Activated CD4-positive, alpha-beta T cell treated with anti-CD3 and anti-CD28 coated beads, Interleukin-2, amount 10 ng/mL, durations not matched to agents 7 days and 5 days (primary cell): ENCODE measurements at regions not wholly inside any gene's neighbourhood (a gene's known extent, or its start where the extent isn't known, plus 50 kb on each side); places are given as distances from the start of the nearest gene placed in this dataset.
"Not testable (repeated sequence)": the region's sequence is repeated elsewhere in the genome, so short reads cannot be mapped to it uniquely, and the experiment has no call there.

Experiments used
- CTCF ChIA-PET: fragments of 350-600 bp; sonication (Branson Sonifier 250); formaldehyde crosslinking; loops from one replicate; lab custom pipeline; 2021; ENCODE audit warnings: antibody characterized with exemption; lab: Charles Lee
- POLR2A ChIA-PET: fragments of 350-600 bp; sonication (Branson Sonifier 250); formaldehyde crosslinking; loops from one replicate; lab custom pipeline; 2021; ENCODE audit warnings: antibody characterized with exemption; lab: Charles Lee
- DNase-seq: peaks from one replicate; pipeline ENCODE4 v3.0.0-alpha.2; 2020
- H3K27ac Mint-ChIP-seq: one replicate; pipeline ENCODE4 v1.8.0; 2021; ENCODE audit warnings: mild to moderate bottlenecking, moderate library complexity, mixed read lengths
- H3K27me3 Mint-ChIP-seq: one replicate; pipeline ENCODE4 v1.8.0; 2021; ENCODE audit warnings: mixed read lengths
- H3K36me3 Mint-ChIP-seq: one replicate; pipeline ENCODE4 v1.8.0; 2021; ENCODE audit warnings: low read depth, mixed read lengths
- H3K4me1 Mint-ChIP-seq: one replicate; pipeline ENCODE4 v1.8.0; 2021; ENCODE audit warnings: mixed read lengths
- H3K4me3 Mint-ChIP-seq: one replicate; pipeline ENCODE4 v1.8.0; 2021; ENCODE audit warnings: mild to moderate bottlenecking, moderate library complexity, mixed read lengths
- H3K9me3 Mint-ChIP-seq: one replicate; pipeline ENCODE4 v1.8.0; 2021; ENCODE audit warnings: mixed read lengths

DNA sequence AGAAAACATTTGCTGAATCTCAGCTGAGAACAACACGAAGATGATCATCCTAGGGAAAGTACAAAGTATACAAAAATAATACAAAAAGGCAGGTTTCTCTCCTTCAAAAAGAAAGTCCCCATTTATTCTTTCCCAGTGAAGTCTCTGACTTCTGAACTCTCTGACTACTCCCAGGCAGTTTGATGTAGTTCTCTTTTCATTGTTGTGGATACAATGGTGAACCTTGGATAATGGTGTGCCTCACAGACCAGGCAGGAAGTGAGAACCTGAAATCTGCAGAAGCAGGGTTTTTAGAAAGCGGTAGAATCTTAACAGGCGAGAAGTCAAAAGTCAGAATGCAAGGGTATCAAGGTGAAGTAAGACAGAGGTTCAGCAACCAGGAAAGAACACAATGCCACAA is 150.8 kb upstream of the NRP1 start:
- Mint-ChIP-seq H3K4me3 (no peak overlapping the region), H3K27me3 (peaks cover 2% of the 10 kb centered on the region), H3K27ac (no peak overlapping the region), H3K36me3 (no peaks in the 10 kb centered on the region), H3K4me1 (peaks cover 8% of the 10 kb centered on the region), H3K9me3 (no peaks in the 10 kb centered on the region)
- no peak for DNase-seq
- ChIA-PET CTCF (interaction anchor here (0.6 kb wide), 1 partner anchor 151 kb away, joined by 3 read pairs; the partner anchor contains the start of gene NRP1), POLR2A (no interaction called here)

DNA sequence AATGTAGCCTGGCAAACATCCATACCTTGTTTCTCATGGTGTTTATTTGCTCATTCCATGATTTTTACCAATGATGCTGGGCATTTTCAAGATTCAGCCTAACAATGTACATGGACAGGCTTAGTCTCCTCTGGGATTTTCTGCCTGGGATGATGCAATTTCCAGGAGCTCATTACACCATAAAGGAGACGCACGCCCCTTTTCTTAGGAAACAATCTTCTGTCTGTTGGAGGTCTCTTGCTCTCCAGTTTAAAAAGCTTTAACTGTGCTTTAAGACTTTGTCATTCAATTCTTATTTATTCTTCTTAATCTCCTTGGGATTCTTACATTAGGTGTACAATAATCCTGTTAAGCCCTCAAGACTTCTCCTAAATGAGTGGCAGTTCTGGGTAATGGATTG is 150.3 kb upstream of the NRP1 start:
- CTCF ChIA-PET = no interaction called here
- Mint-ChIP-seq H3K27me3 (peaks cover 2% of the 10 kb centered on the region), H3K4me3 (no peak overlapping the region)

DNA sequence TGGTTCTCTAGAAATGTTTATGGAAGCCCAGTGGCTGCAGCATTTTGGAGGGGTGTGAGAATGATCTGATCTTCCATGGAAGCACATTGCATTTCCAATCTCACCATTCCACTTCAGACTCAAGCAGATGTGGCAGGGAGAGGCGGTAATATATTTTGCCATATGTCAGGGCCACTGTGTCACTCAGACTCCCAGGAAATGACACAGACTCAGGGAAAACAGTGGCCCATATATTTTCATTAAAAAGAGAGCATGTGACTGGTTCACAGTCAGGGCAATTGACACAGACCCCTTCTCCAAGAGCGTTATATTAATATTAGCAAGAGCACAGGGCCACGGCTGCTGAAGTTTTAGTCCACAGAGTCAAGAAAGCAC is 149.3 kb upstream of the NRP1 start:
- POLR2A ChIA-PET = no interaction called here
- no peak for DNase-seq
- H3K27ac Mint-ChIP-seq = no peak overlapping the region
- peaks cover 8% of the 10 kb centered on the region for H3K4me1 Mint-ChIP-seq
- no peaks in the 10 kb centered on the region for H3K9me3 Mint-ChIP-seq
- no peaks in the 10 kb centered on the region for H3K36me3 Mint-ChIP-seq
- CTCF ChIA-PET = no interaction called here
- H3K4me3 Mint-ChIP-seq = no peak overlapping the region
- peaks cover 2% of the 10 kb centered on the region for H3K27me3 Mint-ChIP-seq

More for the DNA sequence above, 150.3 kb upstream of the NRP1 start:
- peaks cover 8% of the 10 kb centered on the region for H3K4me1 Mint-ChIP-seq
- H3K27ac Mint-ChIP-seq = no peak overlapping the region
- no peaks in the 10 kb centered on the region for H3K9me3 Mint-ChIP-seq
- POLR2A ChIA-PET = no interaction called here
- no peak for DNase-seq
- no peaks in the 10 kb centered on the region for H3K36me3 Mint-ChIP-seq

DNA sequence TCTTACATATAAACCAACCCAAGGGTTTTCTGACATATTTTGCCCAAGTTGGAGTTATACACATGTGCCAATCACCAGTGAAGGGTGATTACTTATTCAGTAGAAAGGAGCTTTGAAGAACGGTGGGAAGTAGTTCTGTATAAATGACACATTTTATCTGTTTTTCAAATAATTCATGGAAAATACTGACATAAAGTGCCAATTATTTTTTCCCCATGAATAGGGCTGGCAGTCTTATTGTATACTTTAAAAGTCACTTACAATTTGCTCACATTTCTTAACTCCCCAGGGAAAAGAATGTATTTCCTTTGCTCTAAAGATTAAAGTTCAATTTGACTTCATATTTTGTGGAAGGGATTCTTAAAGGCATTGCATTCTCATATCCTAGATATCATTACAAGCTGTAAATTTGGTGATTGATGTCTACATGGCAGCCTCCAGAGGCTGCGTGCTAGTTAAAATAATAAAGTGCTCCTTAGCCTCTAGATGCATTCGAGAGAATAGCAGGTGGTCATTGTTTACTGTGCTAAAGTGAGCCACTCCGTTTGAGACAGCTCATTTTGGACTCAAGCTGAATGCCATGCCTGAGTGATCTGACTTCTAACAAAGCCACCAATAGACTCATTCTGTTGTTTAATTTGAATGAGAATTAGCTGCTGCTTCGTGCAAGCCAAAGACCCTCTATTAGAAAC is 148.8 kb upstream of the NRP1 start:
- Mint-ChIP-seq H3K27ac (no peak overlapping the region), H3K4me1 (peaks cover 8% of the 10 kb centered on the region), H3K27me3 (peaks cover 2% of the 10 kb centered on the region), H3K36me3 (no peaks in the 10 kb centered on the region), H3K9me3 (no peaks in the 10 kb centered on the region), H3K4me3 (no peak overlapping the region)
- ChIA-PET CTCF (interaction anchor here (0.5 kb wide), 1 partner anchor 227 kb away, joined by 3 read pairs; no protein-coding TSS in a partner anchor), POLR2A (no interaction called here)
- DNase-seq = no peak

DNA sequence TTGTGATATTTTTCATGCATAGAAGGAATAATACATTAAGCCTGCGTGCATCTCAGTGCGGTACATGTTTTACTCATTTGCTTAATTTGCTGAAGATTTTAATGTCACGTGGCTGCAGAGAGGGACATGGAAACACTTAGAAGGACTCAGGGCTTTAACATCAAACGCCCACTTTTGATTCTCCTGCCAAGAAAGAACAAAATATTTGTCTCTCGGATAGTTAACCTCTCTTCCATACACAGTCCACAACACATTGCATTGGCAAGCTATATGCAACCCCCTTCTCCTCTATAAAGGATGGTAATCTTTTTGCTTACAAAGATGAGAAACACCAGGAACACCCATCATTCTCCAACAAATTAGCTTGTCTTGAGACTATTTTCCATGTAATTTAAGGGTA is 148.0 kb upstream of the NRP1 start:
- H3K36me3 Mint-ChIP-seq = no peaks in the 10 kb centered on the region
- no peak overlapping the region for H3K4me3 Mint-ChIP-seq
- ChIA-PET CTCF (no interaction called here), POLR2A (no interaction called here)
- peaks cover 8% of the 10 kb centered on the region for H3K4me1 Mint-ChIP-seq
- no peaks in the 10 kb centered on the region for H3K9me3 Mint-ChIP-seq
- H3K27ac Mint-ChIP-seq = no peak overlapping the region
- DNase-seq = no peak
- peaks cover 2% of the 10 kb centered on the region for H3K27me3 Mint-ChIP-seq

DNA sequence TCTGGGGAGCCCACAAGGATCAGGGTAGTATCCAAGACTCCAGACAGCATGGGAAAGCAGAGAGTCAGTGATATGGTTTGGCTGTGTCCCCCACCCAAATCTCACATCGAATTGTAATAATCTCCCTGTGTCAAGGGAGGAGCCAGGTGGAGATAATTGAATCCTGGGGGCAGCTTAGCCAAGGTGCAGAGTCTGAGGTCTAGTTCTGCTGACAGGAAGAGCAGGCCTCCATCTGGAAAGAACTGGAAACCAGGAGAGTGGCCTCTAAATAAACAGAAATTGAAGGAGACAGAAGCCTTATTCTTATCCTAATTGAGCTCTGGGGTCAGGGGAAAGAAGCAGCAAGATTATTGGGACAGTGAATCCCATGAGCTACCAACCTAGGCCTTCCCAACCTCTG is 146.7 kb upstream of the NRP1 start:
- POLR2A ChIA-PET = no interaction called here

DNA sequence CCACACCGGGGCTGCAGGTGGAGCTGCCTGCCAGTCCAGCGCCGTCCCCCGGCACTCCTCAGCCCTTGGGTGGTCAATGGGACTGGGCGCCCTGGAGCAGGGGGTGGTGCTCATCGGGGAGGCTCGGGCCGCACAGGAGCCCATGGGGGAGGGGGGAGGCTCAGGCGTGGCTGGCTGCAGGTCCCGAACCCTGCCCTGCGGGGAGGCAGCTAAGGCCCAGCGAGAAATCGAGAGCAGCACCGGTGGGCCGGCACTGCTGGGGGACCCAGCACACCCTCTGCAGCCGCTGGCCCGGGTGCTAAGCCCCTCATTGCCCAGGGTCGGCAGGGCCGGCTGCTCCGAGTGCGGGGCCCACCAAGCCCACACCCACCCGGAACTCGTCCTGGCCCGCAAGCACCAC is 145.9 kb upstream of the NRP1 start:
- DNase-seq, H3K27me3 Mint-ChIP-seq, H3K9me3 Mint-ChIP-seq, H3K27ac Mint-ChIP-seq, POLR2A ChIA-PET, H3K4me3 Mint-ChIP-seq, H3K36me3 Mint-ChIP-seq, CTCF ChIA-PET, H3K4me1 Mint-ChIP-seq: not testable (repeated sequence)

More for the DNA sequence above, 146.7 kb upstream of the NRP1 start:
- Mint-ChIP-seq H3K4me3 (no peak overlapping the region), H3K27me3 (peaks cover 2% of the 10 kb centered on the region), H3K27ac (no peak overlapping the region), H3K4me1 (no peaks in the 10 kb centered on the region), H3K9me3 (no peaks in the 10 kb centered on the region), H3K36me3 (no peaks in the 10 kb centered on the region)
- CTCF ChIA-PET = no interaction called here
- no peak for DNase-seq

DNA sequence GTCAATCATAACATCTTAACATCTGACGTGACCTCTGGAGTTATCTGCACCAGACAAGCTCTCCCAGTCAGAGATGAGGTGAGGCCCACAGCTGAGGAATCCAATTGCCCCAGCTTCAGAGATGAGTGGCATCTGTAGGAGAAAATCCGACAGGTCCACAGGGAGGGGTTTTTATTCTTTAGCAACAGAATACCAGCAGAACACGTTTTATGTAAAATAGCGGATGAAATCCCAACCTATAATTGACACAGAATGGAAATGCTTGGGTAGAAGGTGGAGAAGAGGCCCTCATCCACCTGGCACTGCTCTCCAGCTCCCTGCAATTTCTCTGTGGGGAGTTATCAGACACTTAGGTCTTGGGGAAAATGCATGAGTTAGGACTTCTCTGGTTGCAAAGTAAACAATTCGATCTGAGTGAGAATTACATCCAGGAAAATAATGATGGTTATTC is 144.2 kb upstream of the NRP1 start:
- H3K27me3 Mint-ChIP-seq = peaks cover 5% of the 10 kb centered on the region
- ChIA-PET CTCF (no interaction called here), POLR2A (no interaction called here)
- H3K36me3 Mint-ChIP-seq = no peaks in the 10 kb centered on the region
- no peak overlapping the region for H3K4me3 Mint-ChIP-seq
- no peak for DNase-seq
- H3K27ac Mint-ChIP-seq = no peak overlapping the region
- H3K4me1 Mint-ChIP-seq = no peaks in the 10 kb centered on the region
- H3K9me3 Mint-ChIP-seq = no peaks in the 10 kb centered on the region

DNA sequence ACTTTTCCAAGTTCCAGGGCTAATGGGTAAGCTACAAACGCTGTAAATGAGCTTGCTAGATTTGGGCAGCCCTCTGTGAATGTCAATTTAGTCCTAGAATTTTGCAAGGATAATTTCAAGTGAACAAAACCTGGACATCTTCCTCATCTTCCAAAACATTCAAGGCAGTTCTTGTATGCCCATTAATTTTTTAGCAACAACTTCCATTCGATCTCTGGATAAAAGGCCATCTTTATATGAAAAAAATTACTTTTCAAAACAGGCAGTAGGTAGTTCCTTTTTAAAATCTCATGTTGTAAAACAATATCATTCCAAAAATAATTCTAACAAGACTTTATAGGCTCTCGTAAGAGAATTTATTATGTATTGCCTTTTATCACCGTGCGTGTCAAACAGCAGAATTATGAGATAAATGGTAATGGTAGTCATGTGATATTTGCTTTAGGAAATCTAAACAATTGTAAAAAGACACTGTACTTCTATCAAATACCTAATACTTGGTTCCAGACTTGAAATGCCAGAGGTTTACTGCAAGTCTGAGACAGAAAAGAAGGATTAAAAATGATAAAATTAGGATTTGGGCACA is 143.7 kb upstream of the NRP1 start:
- Mint-ChIP-seq H3K4me1 (no peaks in the 10 kb centered on the region), H3K36me3 (no peaks in the 10 kb centered on the region), H3K27ac (no peak overlapping the region), H3K9me3 (no peaks in the 10 kb centered on the region), H3K4me3 (no peak overlapping the region), H3K27me3 (peaks cover 5% of the 10 kb centered on the region)
- ChIA-PET POLR2A (no interaction called here), CTCF (no interaction called here)
- no peak for DNase-seq

DNA sequence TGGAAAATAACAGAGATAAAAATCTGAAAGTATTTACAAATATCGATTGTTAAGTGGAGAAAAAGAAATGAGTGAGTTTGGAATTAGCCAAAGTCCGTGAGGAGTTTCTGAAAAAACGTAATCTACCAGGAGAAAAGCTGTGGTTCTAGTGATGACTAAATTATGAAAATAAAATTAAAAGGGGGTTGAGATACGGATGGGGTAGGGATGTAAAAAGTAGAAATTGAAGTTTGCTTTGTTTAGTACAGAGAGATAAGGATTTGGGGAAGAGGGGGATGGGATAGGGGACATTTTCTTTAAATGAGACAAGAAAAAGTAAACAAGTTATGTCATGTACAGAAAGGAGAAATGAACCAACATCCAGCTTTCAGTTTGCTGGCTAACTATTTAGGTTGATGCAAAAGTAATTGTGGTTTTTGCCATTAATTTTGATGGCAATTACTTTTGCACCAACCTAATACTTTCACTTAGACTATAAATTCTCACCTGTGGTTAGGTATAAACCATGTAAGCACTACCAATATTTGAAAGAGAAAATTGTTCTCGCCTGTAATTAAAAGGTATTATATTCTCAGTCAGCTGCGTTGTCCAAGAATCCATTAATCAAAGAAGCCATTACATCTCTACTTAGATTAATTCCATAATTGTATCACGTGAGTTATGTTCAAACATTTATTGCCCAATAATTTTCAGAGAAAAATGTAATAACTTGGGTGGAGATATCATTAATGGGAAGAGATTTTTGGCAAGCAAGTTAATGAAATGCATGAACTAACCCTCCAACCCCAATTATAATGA is 143.0 kb upstream of the NRP1 start:
- peaks cover 5% of the 10 kb centered on the region for H3K27me3 Mint-ChIP-seq
- H3K4me3 Mint-ChIP-seq = no peak overlapping the region

DNA sequence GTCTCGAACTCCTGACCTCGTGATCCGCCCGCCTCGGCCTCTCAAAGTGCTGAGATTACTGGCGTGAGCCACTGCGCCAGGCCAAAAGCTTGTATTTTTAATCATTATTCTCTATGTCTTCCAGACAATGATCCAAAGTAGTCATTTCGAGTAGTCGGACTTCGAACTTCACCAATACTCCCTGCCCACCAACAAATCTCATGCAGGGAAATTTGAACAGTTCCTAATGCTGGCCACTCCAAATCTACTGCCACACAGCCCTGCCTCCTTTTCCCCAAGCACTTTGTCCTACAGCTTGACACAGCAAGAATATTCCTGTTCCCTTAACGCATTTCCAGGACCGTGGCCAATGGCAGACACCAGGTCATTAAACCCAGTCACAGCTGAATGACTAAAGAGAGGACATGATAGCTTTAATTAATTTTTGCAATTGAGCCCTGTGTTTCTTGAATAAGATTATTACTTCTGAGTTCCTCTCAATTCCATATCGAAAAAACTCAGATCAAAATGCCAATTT is 142.3 kb upstream of the NRP1 start:
- Mint-ChIP-seq H3K27me3 (peaks cover 7% of the 10 kb centered on the region), H3K4me1 (no peaks in the 10 kb centered on the region), H3K27ac (no peak overlapping the region), H3K4me3 (no peak overlapping the region), H3K9me3 (no peaks in the 10 kb centered on the region), H3K36me3 (no peaks in the 10 kb centered on the region)
- CTCF ChIA-PET = no interaction called here
- no peak for DNase-seq
- POLR2A ChIA-PET = no interaction called here

More for the DNA sequence above, 143.0 kb upstream of the NRP1 start:
- Mint-ChIP-seq H3K27ac (no peak overlapping the region), H3K36me3 (no peaks in the 10 kb centered on the region), H3K9me3 (no peaks in the 10 kb centered on the region), H3K4me1 (no peaks in the 10 kb centered on the region)
- no peak for DNase-seq
- POLR2A ChIA-PET = no interaction called here
- CTCF ChIA-PET = no interaction called here

DNA sequence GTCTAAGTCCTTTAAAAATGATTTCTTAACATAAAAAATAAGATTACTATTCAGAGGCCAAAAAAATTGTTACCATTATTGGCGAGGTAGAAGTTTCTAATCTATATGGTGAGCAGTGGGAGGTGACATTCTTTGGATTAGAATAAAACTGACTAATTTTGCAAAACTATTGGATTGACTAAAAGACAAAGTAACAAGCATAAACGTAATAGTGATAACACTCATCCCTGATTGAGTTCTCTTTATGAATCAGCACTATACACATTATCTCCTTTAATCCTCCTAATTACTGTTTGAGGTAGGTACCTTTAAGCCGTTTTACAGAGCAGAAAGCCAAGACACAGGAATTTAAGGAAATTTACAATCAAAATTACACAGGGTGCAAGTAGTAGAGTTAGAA is 139.2 kb upstream of the NRP1 start:
- POLR2A ChIA-PET = no interaction called here
- H3K36me3 Mint-ChIP-seq = no peaks in the 10 kb centered on the region
- H3K4me3 Mint-ChIP-seq = no peak overlapping the region
- H3K9me3 Mint-ChIP-seq = no peaks in the 10 kb centered on the region
- DNase-seq = no peak
- H3K4me1 Mint-ChIP-seq = no peaks in the 10 kb centered on the region
- H3K27me3 Mint-ChIP-seq = peaks cover 7% of the 10 kb centered on the region
- CTCF ChIA-PET = no interaction called here
- H3K27ac Mint-ChIP-seq = no peak overlapping the region

DNA sequence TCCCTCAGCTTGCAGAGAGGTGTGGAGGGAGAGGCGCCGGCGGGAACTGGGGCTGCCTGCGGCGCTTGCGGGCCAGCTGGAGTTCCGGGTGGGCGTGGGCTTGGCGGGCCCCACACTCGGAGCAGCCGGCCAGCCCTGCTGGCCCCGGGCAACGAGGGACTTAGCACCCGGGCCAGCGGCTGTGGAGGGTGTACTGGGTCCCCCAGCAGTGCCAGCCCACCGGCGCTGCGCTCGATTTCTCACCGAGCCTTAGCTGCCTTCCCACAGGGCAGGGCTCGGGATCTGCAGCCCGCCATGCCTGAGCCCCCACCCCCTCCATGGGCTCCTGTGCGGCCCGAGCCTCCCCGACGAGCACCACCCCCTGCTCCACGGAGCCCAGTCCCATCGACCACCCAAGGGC is 133.5 kb upstream of the NRP1 start:
- DNase-seq, H3K4me3 Mint-ChIP-seq, H3K4me1 Mint-ChIP-seq, CTCF ChIA-PET, H3K36me3 Mint-ChIP-seq, H3K9me3 Mint-ChIP-seq, H3K27ac Mint-ChIP-seq, POLR2A ChIA-PET, H3K27me3 Mint-ChIP-seq: not testable (repeated sequence)
